SK-N-SH treated with all-trans-retinoic acid at 6 μM for 48 hours (cell line): ENCODE measurements at regions not wholly inside any gene's neighbourhood (a gene's known extent, or its start where the extent isn't known, plus 50 kb on each side); places are given as distances from the start of the nearest gene placed in this dataset.

ENCODE experiments used
- ATAC-seq: fragments of 200-7000 bp; cut with Tn5 transposase; 3 replicates; pipeline ENCODE4 v1.9.1; 2020; ENCODE audit warnings: mild to moderate bottlenecking, moderate library complexity
- ARNTL ChIP-seq: fragments of 450-650 bp; formaldehyde crosslinking; IDR thresholded peaks from 2 replicates; pipeline ENCODE4 v1.5.0; 2020; ENCODE audit warnings: low read depth, mild to moderate bottlenecking, moderate library complexity, borderline replicate concordance
- BACH2 ChIP-seq: fragments of 250-450 bp; sonication (Bioruptor Pico); IDR thresholded peaks from 2 replicates; pipeline ENCODE4 v1.9.0; 2021; ENCODE audit warnings: mild to moderate bottlenecking, borderline replicate concordance
- CREB5 ChIP-seq: fragments of 250-450 bp; sonication (Bioruptor Pico); IDR thresholded peaks from 2 replicates; pipeline ENCODE4 v1.5.1; 2020; ENCODE audit warnings: low read depth, mild to moderate bottlenecking, moderate library complexity
- CSDC2 ChIP-seq: fragments of 250-450 bp; sonication (Bioruptor Pico); IDR thresholded peaks from 2 replicates; pipeline ENCODE4 v1.5.0; 2020; ENCODE audit warnings: mild to moderate bottlenecking, moderate library complexity
- CSRNP3 ChIP-seq: fragments of 250-450 bp; sonication (Bioruptor Pico); IDR thresholded peaks from 2 replicates; pipeline ENCODE4 v1.5.1; 2021; ENCODE audit warnings: mild to moderate bottlenecking, moderate library complexity
- ESRRG ChIP-seq: fragments of 250-450 bp; sonication (Bioruptor Pico); IDR thresholded peaks from 2 replicates; pipeline ENCODE4 v1.6.1; 2021; ENCODE audit warnings: mild to moderate bottlenecking
- GLIS3 ChIP-seq: fragments of 250-450 bp; sonication (Bioruptor Pico); IDR thresholded peaks from 2 replicates; pipeline ENCODE4 v1.5.0; 2020; ENCODE audit warnings: mild to moderate bottlenecking, moderate library complexity
- ISL1 ChIP-seq: fragments of 250-450 bp; sonication (Bioruptor Pico); IDR thresholded peaks from 2 replicates; pipeline ENCODE4 v2.1.2; 2022; ENCODE audit warnings: mild to moderate bottlenecking, moderate library complexity
- PATZ1 ChIP-seq: fragments of 250-450 bp; sonication (Bioruptor Pico); IDR thresholded peaks from 2 replicates; pipeline ENCODE4 v1.8.0; 2020; ENCODE audit warnings: mild to moderate bottlenecking, moderate library complexity, borderline replicate concordance
- POU6F1 ChIP-seq: fragments of 250-450 bp; sonication (Bioruptor Pico); IDR thresholded peaks from 2 replicates; pipeline ENCODE4 v1.8.0; 2021; ENCODE audit warnings: low read depth, mild to moderate bottlenecking, moderate library complexity, borderline replicate concordance
- PPARA ChIP-seq: fragments of 250-450 bp; sonication (Bioruptor Pico); IDR thresholded peaks from 2 replicates; pipeline ENCODE4 v1.5.0; 2020; ENCODE audit warnings: mild to moderate bottlenecking, borderline replicate concordance
- RARB ChIP-seq: fragments of 250-450 bp; sonication (Bioruptor Pico); IDR thresholded peaks from 2 replicates; pipeline ENCODE4 v1.8.0; 2021; ENCODE audit warnings: mild to moderate bottlenecking, moderate library complexity
- SNAI2 ChIP-seq: fragments of 250-450 bp; sonication (Bioruptor Pico); IDR thresholded peaks from 2 replicates; pipeline ENCODE4 v1.5.0; 2020; ENCODE audit warnings: mild to moderate bottlenecking, moderate library complexity
- TOX ChIP-seq: fragments of 250-450 bp; sonication (Bioruptor Pico); IDR thresholded peaks from 2 replicates; pipeline ENCODE4 v1.8.0; 2021; ENCODE audit warnings: mild to moderate bottlenecking, moderate library complexity, borderline replicate concordance
- TSHZ2 ChIP-seq: fragments of 250-450 bp; sonication (Bioruptor Pico); IDR thresholded peaks from 2 replicates; pipeline ENCODE4 v1.5.0; 2020; ENCODE audit warnings: mild to moderate bottlenecking, moderate library complexity
- ZC3H10 ChIP-seq: fragments of 250-450 bp; sonication (Bioruptor Pico); IDR thresholded peaks from 2 replicates; pipeline ENCODE4 v1.5.1; 2021; ENCODE audit warnings: mild to moderate bottlenecking, moderate library complexity
- ZFP3 ChIP-seq: fragments of 250-450 bp; sonication (Bioruptor Pico); IDR thresholded peaks from 2 replicates; pipeline ENCODE4 v1.5.0; 2020; ENCODE audit warnings: mild to moderate bottlenecking, moderate library complexity
- ZFP30 ChIP-seq: fragments of 450-650 bp; formaldehyde crosslinking; IDR thresholded peaks from 2 replicates; pipeline ENCODE4 v1.5.0; 2022; ENCODE audit warnings: mild to moderate bottlenecking, moderate library complexity
- ZNF565 ChIP-seq: fragments of 450-650 bp; formaldehyde crosslinking; conservative IDR thresholded peaks from 2 replicates; pipeline ENCODE4 v1.5.0; 2020; ENCODE audit warnings: low read depth, mild to moderate bottlenecking, moderate library complexity

DNA sequence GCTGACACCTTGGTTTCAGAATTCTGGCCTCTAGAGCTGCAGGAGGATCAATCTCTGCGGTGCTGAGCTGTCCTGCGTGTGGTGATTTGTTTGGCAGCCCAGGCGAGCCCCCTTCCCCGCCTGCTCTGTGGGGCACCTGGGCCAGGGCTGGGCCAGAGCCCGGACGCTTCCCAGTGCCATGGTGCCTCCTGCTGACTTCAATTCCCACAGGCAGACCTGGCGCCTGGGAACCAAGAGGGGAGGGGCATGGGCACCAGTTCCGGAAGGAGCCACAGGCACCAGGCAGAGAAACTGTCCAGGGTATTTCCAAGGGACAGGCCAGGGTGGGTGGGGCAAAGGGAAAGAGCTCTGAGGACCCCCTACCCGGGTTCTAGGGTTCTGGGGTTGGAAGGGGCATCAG lies 197.8 kb downstream of the CTTN start (continued):
- TF ChIP-seq TSHZ2 (CRISPR knock-in tag) (no peak), PPARA (CRISPR knock-in tag) (no peak), ZFP30 (CRISPR knock-in tag) (no peak), ISL1 (CRISPR knock-in tag) (no peak), CREB5 (CRISPR knock-in tag) (no peak)

GRCh38 chr11:70597006-70597555 lies 198.8 kb downstream of the CTTN start:
- TF ChIP-seq ZC3H10 (CRISPR knock-in tag) = no peak
- TF ChIP-seq GLIS3 (CRISPR knock-in tag) = no peak
- TF ChIP-seq CREB5 (CRISPR knock-in tag) = no peak
- no peak for TF ChIP-seq ESRRG (CRISPR knock-in tag)
- no peak for TF ChIP-seq POU6F1 (CRISPR knock-in tag)
- no peak for TF ChIP-seq ZNF565 (CRISPR knock-in tag)
- TF ChIP-seq CSDC2 (CRISPR knock-in tag) = no peak
- TF ChIP-seq RARB = no peak
- TF ChIP-seq ZFP3 (CRISPR knock-in tag) = no peak
- no peak for TF ChIP-seq ARNTL (CRISPR knock-in tag)
- no peak for TF ChIP-seq ISL1 (CRISPR knock-in tag)
- TF ChIP-seq SNAI2 (CRISPR knock-in tag) = no peak
- no peak for TF ChIP-seq TOX (CRISPR knock-in tag)
- no peak for TF ChIP-seq CSRNP3 (CRISPR knock-in tag)
- TF ChIP-seq TSHZ2 (CRISPR knock-in tag) = no peak
- no peak for TF ChIP-seq BACH2
- no peak for TF ChIP-seq ZFP30 (CRISPR knock-in tag)
- no peak for TF ChIP-seq PATZ1 (CRISPR knock-in tag)
- TF ChIP-seq, all 23 proteins: peak for 0
- ATAC-seq = no peak
